HCT116 (cell line): ENCODE measurements at regions not wholly inside any gene's neighbourhood (a gene's known extent, or its start where the extent isn't known, plus 50 kb on each side); places are given as distances from the start of the nearest gene placed in this dataset.
"Not testable (repeated sequence)": the region's sequence is repeated elsewhere in the genome, so short reads cannot be mapped to it uniquely, and the experiment has no call there.

Source experiments
- ATAC-seq: fragments of 200-7000 bp; cut with Tn5 transposase; 2 replicates; pipeline ENCODE4 v1.9.1; 2020; ENCODE audit warnings: mild to moderate bottlenecking, moderate library complexity
- BruUV-seq: library from RNA; stranded (reverse); fragments of 400-500 nt; replicated peaks from 2 replicates; lab custom pipeline; 2021; lab: Mats Ljungman, UMichigan
- CTCF ChIA-PET: fragments of 300-600 bp; sonication (Branson Sonifier 250); formaldehyde crosslinking; loops from one replicate; lab custom pipeline; 2021; ENCODE audit warnings: antibody characterized with exemption; lab: Charles Lee
- POLR2A ChIA-PET: fragments of 300-600, 350-600 bp; sonication (Branson Sonifier 250); formaldehyde crosslinking; loops from one replicate; lab custom pipeline; 2021; ENCODE audit warnings: antibody characterized with exemption; lab: Charles Lee
- RAD21 ChIA-PET, 2 experiments: fragments of 300-600 bp; sonication (Branson Sonifier 250); formaldehyde crosslinking; loops; one replicate each; lab custom pipeline; 2023; ENCODE audit warnings: low total read pairs in 2 of 2; ENCODE audit not compliant: uncharacterized antibody in 2 of 2, unreplicated experiment in 2 of 2, low non-redundant PET in 1 of 2; lab: Charles Lee
- DNase-seq: peaks from one replicate; pipeline ENCODE4 v3.0.0-alpha.2; 2010; ENCODE audit warnings: low read depth, low spot score
- H2AFZ ChIP-seq: fragments of 200-600 bp; shearing (Covaris generic), sonication (generic); 2 replicates; pipeline ENCODE4 v1.6.1; 2017; ENCODE audit warnings: low read depth, mixed run types, mixed read lengths, antibody characterized with exemption, low read length; ENCODE audit not compliant: poor library complexity, severe bottlenecking
- H3K27ac ChIP-seq: 2 replicates; pipeline ENCODE4 v1.5.1; 2012; ENCODE audit warnings: low read depth, low read length
- H3K27me3 ChIP-seq: fragments of 200-600 bp; sonication (generic); 2 replicates; pipeline ENCODE4 v1.6.1; 2016; ENCODE audit warnings: mixed run types, low read length, mixed read lengths; ENCODE audit not compliant: insufficient read depth
- H3K36me3 ChIP-seq, 2 experiments: fragments of 200-500 bp in 1 of 2; fragments of 200-600 bp in 1 of 2; sonication (Bioruptor generic) in 1 of 2; sonication (generic) in 1 of 2; 2 replicates each; pipeline versions ENCODE4 v1.5.1 to v1.6.1; 2014 to 2016; ENCODE audit warnings: low read length in 2 of 2, inconsistent platforms in 1 of 2, mixed read lengths in 1 of 2, mixed run types in 1 of 2; ENCODE audit not compliant: insufficient read depth in 2 of 2, control insufficient read depth in 1 of 2
- H3K4me1 ChIP-seq, 2 experiments: fragments of 200-600 bp in 1 of 2; sonication (generic) in 1 of 2; 2 replicates each; pipeline versions ENCODE4 v1.5.1 to v1.6.1; 2012 to 2017; ENCODE audit warnings: low read length in 2 of 2, inconsistent platforms in 1 of 2, mild to moderate bottlenecking in 1 of 2, mixed read lengths in 1 of 2, mixed run types in 1 of 2, moderate library complexity in 1 of 2; ENCODE audit not compliant: insufficient read depth in 2 of 2, control insufficient read depth in 1 of 2
- H3K4me2 ChIP-seq: fragments of 200-600 bp; sonication (generic); 2 replicates; pipeline ENCODE4 v1.6.1; 2017; ENCODE audit warnings: mixed run types, low read length, mixed read lengths
- H3K4me3 ChIP-seq, 2 experiments: fragments of 200-600 bp in 1 of 2; sonication (generic) in 1 of 2; replicated peaks in 1 of 2; 2 replicates each; pipeline ENCODE4 v1.5.1; 2011 to 2016; ENCODE audit warnings: low read length in 2 of 2, control low read depth in 1 of 2, low read depth in 1 of 2, mild to moderate bottlenecking in 1 of 2, mixed read lengths in 1 of 2, mixed run types in 1 of 2
- H3K79me2 ChIP-seq: fragments of 200-600 bp; sonication (generic); 2 replicates; pipeline ENCODE4 v1.6.1; 2017; ENCODE audit warnings: mild to moderate bottlenecking, mixed run types, low read length, moderate library complexity, mixed read lengths; ENCODE audit not compliant: insufficient read depth
- H3K9ac ChIP-seq: fragments of 200-600 bp; sonication (generic); 2 replicates; pipeline ENCODE4 v1.6.1; 2016; ENCODE audit warnings: low read length, mixed read lengths
- H3K9me2 ChIP-seq: fragments of 200-600 bp; sonication (generic), shearing (Covaris generic); 2 replicates; pipeline ENCODE4 v1.6.1; 2017; ENCODE audit warnings: mixed run types, mild to moderate bottlenecking, moderate library complexity; ENCODE audit not compliant: insufficient read depth
- H3K9me3 ChIP-seq, 2 experiments: fragments of 200-500 bp in 1 of 2; fragments of 200-600 bp in 1 of 2; sonication (Bioruptor generic) in 1 of 2; sonication (generic) in 1 of 2; 2 replicates each; pipeline ENCODE4 v1.6.1; 2014 to 2017; ENCODE audit warnings: low read length in 2 of 2, mixed read lengths in 2 of 2, inconsistent platforms in 1 of 2, low read depth in 1 of 2, mild to moderate bottlenecking in 1 of 2, mixed run types in 1 of 2, moderate library complexity in 1 of 2; ENCODE audit not compliant: control insufficient read depth in 1 of 2, insufficient read depth in 1 of 2
- H4K20me1 ChIP-seq: fragments of 200-600 bp; sonication (generic), shearing (Covaris generic); 2 replicates; pipeline ENCODE4 v1.6.1; 2017; ENCODE audit warnings: mixed run types, mild to moderate bottlenecking, moderate library complexity; ENCODE audit not compliant: insufficient read depth
- CBX3 ChIP-seq: IDR thresholded peaks from 2 replicates; pipeline ENCODE4 v1.6.1; 2012; ENCODE audit warnings: low read depth
- EZH2 ChIP-seq: fragments of 200-600 bp; sonication (generic); IDR thresholded peaks from 2 replicates; pipeline ENCODE4 v1.6.1; 2017; ENCODE audit warnings: antibody characterized with exemption, mixed run types
- FOSL1 ChIP-seq: IDR thresholded peaks from 2 replicates; pipeline ENCODE4 v1.6.1; 2012; ENCODE audit warnings: low read depth
- POLR2AphosphoS5 ChIP-seq: IDR thresholded peaks from 2 replicates; pipeline ENCODE4 v1.6.1; 2011; ENCODE audit warnings: mild to moderate bottlenecking, low read depth, low read length, moderate library complexity
- RAD21 ChIP-seq: IDR thresholded peaks from 2 replicates; pipeline ENCODE4 v1.6.1; 2012; ENCODE audit warnings: low read depth, mild to moderate bottlenecking
- SP1 ChIP-seq: IDR thresholded peaks from 2 replicates; pipeline ENCODE4 v1.6.1; 2012; ENCODE audit warnings: low read depth
- intact Hi-C: fragments of 100-400 bp; cut with micrococcal nuclease; formaldehyde crosslinking; loops from 2 replicates; pipeline ENCODE4 v1.10.0; 2022
- TF ChIP-seq, protein P1 (sequence below): IDR thresholded peaks from 2 replicates; pipeline ENCODE4 v1.6.1; 2012

DNA sequence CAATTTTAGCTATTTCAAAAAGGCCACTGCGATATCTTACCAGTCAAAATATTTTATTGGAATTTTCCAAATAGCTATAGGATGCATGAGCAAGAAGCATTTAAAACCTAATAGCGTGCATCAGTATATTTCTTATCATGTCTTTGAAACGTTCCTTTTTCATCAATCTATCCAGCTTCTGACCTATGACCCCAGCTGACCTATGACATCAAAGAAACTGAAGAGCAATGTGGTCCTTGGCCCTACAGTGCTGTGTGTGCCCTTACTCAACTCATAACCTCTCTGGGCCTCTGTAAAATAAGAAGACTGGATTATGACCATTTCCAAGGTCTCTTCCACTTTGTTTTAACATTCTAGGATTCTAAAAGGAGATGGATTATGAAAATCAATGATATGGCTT, 118.2 kb downstream of the ZNF22 start:
- no peaks in the 10 kb centered on the region for H3K79me2 ChIP-seq
- RAD21 ChIA-PET = no interaction called here
- no peak for DNase-seq
- CTCF ChIA-PET = no interaction called here
- H3K4me3 ChIP-seq = no peak overlapping the region
- no peaks in the 10 kb centered on the region for H3K9me3 ChIP-seq
- H3K4me1 ChIP-seq = no peaks in the 10 kb centered on the region
- H4K20me1 ChIP-seq = no peaks in the 10 kb centered on the region
- TF ChIP-seq CBX3 (no peak), EZH2 (no peak), RAD21 (no peak), SP1 (no peak), FOSL1 (no peak), POLR2AphosphoS5 (no peak)
- TF ChIP-seq, protein P1, sequence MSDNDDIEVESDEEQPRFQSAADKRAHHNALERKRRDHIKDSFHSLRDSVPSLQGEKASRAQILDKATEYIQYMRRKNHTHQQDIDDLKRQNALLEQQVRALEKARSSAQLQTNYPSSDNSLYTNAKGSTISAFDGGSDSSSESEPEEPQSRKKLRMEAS = no peak
- TF ChIP-seq, all 23 proteins: peak for 0
- intact Hi-C loops = no loop called here
- no peaks in the 10 kb centered on the region for H3K36me3 ChIP-seq
- no TSS peak for BruUV-seq
- no peaks in the 10 kb centered on the region for H3K9me2 ChIP-seq
- no peak overlapping the region for H2AFZ ChIP-seq
- H3K27me3 ChIP-seq = peaks cover 8% of the 10 kb centered on the region
- no peak overlapping the region for H3K9ac ChIP-seq
- ATAC-seq = no peak
- no peak overlapping the region for H3K4me2 ChIP-seq
- H3K27ac ChIP-seq = no peak overlapping the region
- POLR2A ChIA-PET = no interaction called here

DNA sequence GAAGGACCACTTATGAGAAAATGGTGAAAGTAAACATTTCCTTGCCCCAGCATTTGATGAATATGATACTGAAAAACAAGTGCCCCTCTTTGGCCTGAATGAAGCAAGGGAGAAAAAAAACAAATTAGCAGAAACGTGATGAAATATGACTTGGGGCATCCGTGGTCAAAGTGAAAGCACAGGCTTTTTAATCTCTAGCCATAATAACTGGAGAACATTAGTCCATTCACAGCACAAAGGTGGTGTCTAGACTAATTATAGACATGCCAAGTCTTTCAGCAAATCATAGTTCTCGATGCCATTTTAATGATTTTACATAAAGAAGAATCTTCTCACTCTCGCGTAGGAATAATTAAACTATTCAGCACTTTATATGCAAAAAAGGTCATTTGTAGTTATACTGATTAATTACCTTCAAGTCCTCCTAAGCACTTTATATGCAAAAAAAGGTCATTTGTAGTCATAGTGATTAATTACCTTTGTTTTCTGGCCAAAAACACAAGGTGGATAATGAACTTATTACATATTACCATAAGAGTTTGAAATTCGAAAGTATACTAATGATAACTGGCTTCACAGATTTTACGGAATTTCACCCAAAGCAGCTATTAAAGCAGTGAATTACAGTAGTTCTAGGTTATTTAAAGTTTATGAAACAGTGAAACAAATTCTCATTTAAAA, 121.6 kb downstream of the ZNF22 start:
- H3K4me2 ChIP-seq, H2AFZ ChIP-seq, DNase-seq, H3K27me3 ChIP-seq, H3K79me2 ChIP-seq, intact Hi-C loops, H3K36me3 ChIP-seq, H3K9me3 ChIP-seq, H3K9me2 ChIP-seq, BruUV-seq, H4K20me1 ChIP-seq, POLR2A ChIA-PET, H3K4me3 ChIP-seq, ATAC-seq, H3K27ac ChIP-seq, H3K4me1 ChIP-seq, H3K9ac ChIP-seq, CTCF ChIA-PET, RAD21 ChIA-PET: not testable (repeated sequence)
